ENCODE measurements at regions not wholly inside any gene's neighbourhood (a gene's known extent, or its start where the extent isn't known, plus 50 kb on each side); places are given as distances from the start of the nearest gene placed in this dataset.

DNA sequence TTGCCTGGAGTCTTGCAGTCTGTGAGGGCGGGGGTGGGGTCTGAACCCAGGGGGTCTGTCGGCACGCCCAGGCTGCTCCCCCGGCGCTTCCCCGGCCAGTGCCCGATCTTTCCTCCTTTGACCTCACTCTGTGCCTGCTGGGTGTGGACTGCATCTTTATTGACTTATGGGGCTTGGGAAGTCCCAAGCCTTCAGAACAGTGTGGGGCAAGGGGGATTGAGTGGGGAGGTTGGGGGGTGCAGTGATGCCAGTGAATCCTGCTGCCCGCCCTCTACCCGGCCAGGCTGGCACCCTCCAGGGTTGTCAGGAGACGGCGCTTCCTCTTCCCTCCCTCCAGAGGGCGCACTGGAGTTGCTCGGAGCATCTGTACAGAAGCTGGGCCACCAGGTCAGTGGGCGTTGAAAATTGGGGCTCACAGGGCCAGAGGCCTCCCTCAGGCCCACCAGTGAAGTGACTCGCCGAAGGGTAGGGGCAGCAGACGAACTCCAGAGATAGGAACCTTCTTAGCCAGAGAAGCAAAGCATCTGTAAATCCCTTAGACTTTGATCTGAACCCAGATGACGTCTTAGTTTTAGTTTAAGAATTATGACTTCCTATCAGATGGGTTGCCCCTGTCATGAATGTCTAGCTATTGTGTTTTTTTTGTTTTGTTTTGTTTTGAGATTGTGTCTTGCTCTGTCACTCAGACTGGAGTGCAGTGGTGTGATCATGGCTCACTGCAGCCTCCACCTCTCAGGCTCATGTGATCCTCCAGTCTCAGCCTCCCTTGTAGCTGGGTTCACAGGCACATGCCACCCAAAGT, 184.8 kb upstream of the CIBAR2 start:
- peak overlapping the region; percentile 16 for H3K27ac Mint-ChIP-seq (ENCODE audit: unreplicated experiment)
- TF ChIP-seq, protein P1, sequence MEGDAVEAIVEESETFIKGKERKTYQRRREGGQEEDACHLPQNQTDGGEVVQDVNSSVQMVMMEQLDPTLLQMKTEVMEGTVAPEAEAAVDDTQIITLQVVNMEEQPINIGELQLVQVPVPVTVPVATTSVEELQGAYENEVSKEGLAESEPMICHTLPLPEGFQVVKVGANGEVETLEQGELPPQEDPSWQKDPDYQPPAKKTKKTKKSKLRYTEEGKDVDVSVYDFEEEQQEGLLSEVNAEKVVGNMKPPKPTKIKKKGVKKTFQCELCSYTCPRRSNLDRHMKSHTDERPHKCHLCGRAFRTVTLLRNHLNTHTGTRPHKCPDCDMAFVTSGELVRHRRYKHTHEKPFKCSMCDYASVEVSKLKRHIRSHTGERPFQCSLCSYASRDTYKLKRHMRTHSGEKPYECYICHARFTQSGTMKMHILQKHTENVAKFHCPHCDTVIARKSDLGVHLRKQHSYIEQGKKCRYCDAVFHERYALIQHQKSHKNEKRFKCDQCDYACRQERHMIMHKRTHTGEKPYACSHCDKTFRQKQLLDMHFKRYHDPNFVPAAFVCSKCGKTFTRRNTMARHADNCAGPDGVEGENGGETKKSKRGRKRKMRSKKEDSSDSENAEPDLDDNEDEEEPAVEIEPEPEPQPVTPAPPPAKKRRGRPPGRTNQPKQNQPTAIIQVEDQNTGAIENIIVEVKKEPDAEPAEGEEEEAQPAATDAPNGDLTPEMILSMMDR (IDR thresholded peaks at IDR 0.05; ENCODE audit: insufficient read depth, low read depth, low read length): peak; percentile 46
- no peak for TF ChIP-seq EZH2 (IDR thresholded peaks at IDR 0.05; ENCODE audit: insufficient read depth, low read length)
- FAIRE-seq (no peak), DNase-seq (ENCODE audit: low read depth) (no peak)
- peaks cover 6% of the 10 kb centered on the region for H3K4me1 Mint-ChIP-seq (ENCODE audit: low read depth, unreplicated experiment)
- no peaks in the 10 kb centered on the region for H3K9me3 ChIP-seq (ENCODE audit: insufficient read depth, low read depth, low read length)
- H3K4me2 ChIP-seq (ENCODE audit: low read length): no peak overlapping the region
- H3K4me3 Mint-ChIP-seq (ENCODE audit: unreplicated experiment): no peak overlapping the region
- H3K27me3 ChIP-seq (ENCODE audit: insufficient read depth, low read length): no peaks in the 10 kb centered on the region
- no peak overlapping the region for H3K27ac ChIP-seq (ENCODE audit: low read depth, low read length)
- peaks cover 18% of the 10 kb centered on the region for H3K27me3 Mint-ChIP-seq (ENCODE audit: low read depth, unreplicated experiment)
- H3K79me2 ChIP-seq (ENCODE audit: insufficient read depth, low read length): no peaks in the 10 kb centered on the region
- H3K9me3 Mint-ChIP-seq (ENCODE audit: unreplicated experiment): no peaks in the 10 kb centered on the region
- no peak overlapping the region for H3K9ac ChIP-seq (ENCODE audit: low read length)
- H3K4me1 ChIP-seq (ENCODE audit: insufficient read depth, low read length): peaks cover 13% of the 10 kb centered on the region
- no peaks in the 10 kb centered on the region for H3K36me3 Mint-ChIP-seq (ENCODE audit: low read depth, unreplicated experiment)
- no peak overlapping the region for H3K4me3 ChIP-seq (ENCODE audit: insufficient read depth, low read depth, low read length)
- no peaks in the 10 kb centered on the region for H3K36me3 ChIP-seq (ENCODE audit: insufficient read depth, low read length)
- H4K20me1 ChIP-seq (ENCODE audit: insufficient read depth, low read length): peaks cover 77% of the 10 kb centered on the region
- no peak overlapping the region for H2AFZ ChIP-seq (ENCODE audit: low read depth, low read length)

DNA sequence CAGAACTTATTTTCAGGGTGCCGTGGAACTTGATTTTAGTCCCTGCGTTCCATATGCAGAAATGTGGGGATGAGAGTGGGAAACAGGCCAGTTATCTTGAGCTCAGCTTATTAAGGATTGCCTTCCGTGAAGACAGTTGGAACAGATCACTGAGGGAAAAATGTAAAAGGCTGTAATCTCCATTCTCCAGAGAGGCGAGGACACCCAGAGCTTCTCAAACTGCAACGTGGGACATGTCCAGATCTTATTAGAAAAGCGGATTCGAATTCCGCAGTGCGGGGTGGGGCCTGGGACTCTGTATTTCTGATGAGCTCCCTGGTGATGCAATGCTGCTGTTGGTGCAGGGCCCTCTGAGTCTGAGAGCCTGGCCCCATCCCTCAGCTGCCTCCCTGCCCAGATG, 185.6 kb upstream of the CIBAR2 start:
- Mint-ChIP-seq H3K4me1 (ENCODE audit: low read depth, unreplicated experiment) (peaks cover 7% of the 10 kb centered on the region), H3K36me3 (ENCODE audit: low read depth, unreplicated experiment) (no peaks in the 10 kb centered on the region), H3K27ac (ENCODE audit: unreplicated experiment) (no peak overlapping the region), H3K9me3 (ENCODE audit: unreplicated experiment) (no peaks in the 10 kb centered on the region), H3K4me3 (ENCODE audit: unreplicated experiment) (no peak overlapping the region), H3K27me3 (ENCODE audit: low read depth, unreplicated experiment) (peaks cover 17% of the 10 kb centered on the region)
- Histone ChIP-seq H3K27ac (ENCODE audit: low read depth, low read length) (no peak overlapping the region), H3K27me3 (ENCODE audit: insufficient read depth, low read length) (no peaks in the 10 kb centered on the region), H2AFZ (ENCODE audit: low read depth, low read length) (no peak overlapping the region), H3K9me3 (ENCODE audit: insufficient read depth, low read depth, low read length) (no peaks in the 10 kb centered on the region), H3K79me2 (ENCODE audit: insufficient read depth, low read length) (no peaks in the 10 kb centered on the region), H3K36me3 (ENCODE audit: insufficient read depth, low read length) (no peaks in the 10 kb centered on the region), H3K4me1 (ENCODE audit: insufficient read depth, low read length) (peaks cover 21% of the 10 kb centered on the region), H3K4me3 (ENCODE audit: insufficient read depth, low read depth, low read length) (no peak overlapping the region), H3K9ac (ENCODE audit: low read length) (no peak overlapping the region), H3K4me2 (ENCODE audit: low read length) (no peak overlapping the region), H4K20me1 (ENCODE audit: insufficient read depth, low read length) (peaks cover 81% of the 10 kb centered on the region)
- DNase-seq (ENCODE audit: low read depth) (no peak), FAIRE-seq (no peak)
- no peak for TF ChIP-seq EZH2 (IDR thresholded peaks at IDR 0.05; ENCODE audit: insufficient read depth, low read length)
- TF ChIP-seq, protein P1 (IDR thresholded peaks at IDR 0.05; ENCODE audit: insufficient read depth, low read depth, low read length): no peak

DNA sequence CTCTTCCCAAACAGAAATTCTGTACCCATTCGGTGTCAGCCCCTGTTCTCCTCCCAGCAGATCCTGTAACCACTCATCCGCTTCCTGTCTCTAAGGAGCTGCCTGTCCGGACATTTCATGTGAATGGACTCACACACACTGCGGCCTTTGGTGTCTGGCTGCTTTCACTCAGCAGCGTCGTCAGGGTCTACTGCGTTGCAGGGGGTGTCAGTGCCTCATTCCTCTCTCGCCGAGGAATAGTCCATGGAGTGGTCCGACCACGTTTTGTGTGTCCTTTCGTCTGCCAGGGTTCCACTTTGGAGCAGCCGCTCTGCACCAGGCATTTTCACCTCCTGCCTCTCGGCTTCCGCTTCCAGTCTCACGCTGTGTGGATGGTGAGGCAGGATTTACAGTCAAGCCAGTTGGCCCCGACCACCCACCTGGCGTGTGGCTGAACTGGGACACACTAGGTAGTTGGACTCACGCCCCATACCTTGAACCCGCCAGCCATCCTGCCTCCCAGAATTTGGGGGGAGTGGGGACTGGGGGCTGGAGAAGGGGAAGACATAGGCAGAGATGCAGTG, 188.2 kb upstream of the CIBAR2 start:
- no peak overlapping the region for H3K27ac ChIP-seq (ENCODE audit: low read depth, low read length)

More for the DNA sequence above, 188.2 kb upstream of the CIBAR2 start:
- peaks cover 82% of the 10 kb centered on the region for H4K20me1 ChIP-seq (ENCODE audit: insufficient read depth, low read length)
- no peaks in the 10 kb centered on the region for H3K36me3 ChIP-seq (ENCODE audit: insufficient read depth, low read length)
- no peaks in the 10 kb centered on the region for H3K9me3 Mint-ChIP-seq (ENCODE audit: unreplicated experiment)
- no peak overlapping the region for H3K4me3 ChIP-seq (ENCODE audit: insufficient read depth, low read depth, low read length)
- no peak overlapping the region for H3K9ac ChIP-seq (ENCODE audit: low read length)
- DNase-seq (ENCODE audit: low read depth): no peak
- no peak overlapping the region for H3K27ac Mint-ChIP-seq (ENCODE audit: unreplicated experiment)
- peaks cover 7% of the 10 kb centered on the region for H3K4me1 Mint-ChIP-seq (ENCODE audit: low read depth, unreplicated experiment)
- peak overlapping the region; percentile 20 for H3K4me2 ChIP-seq (ENCODE audit: low read length)
- no peaks in the 10 kb centered on the region for H3K36me3 Mint-ChIP-seq (ENCODE audit: low read depth, unreplicated experiment)
- no peak for FAIRE-seq
- no peak overlapping the region for H3K4me3 Mint-ChIP-seq (ENCODE audit: unreplicated experiment)
- peaks cover 2% of the 10 kb centered on the region for H3K79me2 ChIP-seq (ENCODE audit: insufficient read depth, low read length)
- H3K9me3 ChIP-seq (ENCODE audit: insufficient read depth, low read depth, low read length): no peaks in the 10 kb centered on the region
- H2AFZ ChIP-seq (ENCODE audit: low read depth, low read length): no peak overlapping the region
- H3K4me1 ChIP-seq (ENCODE audit: insufficient read depth, low read length): peaks cover 24% of the 10 kb centered on the region
- H3K27me3 Mint-ChIP-seq (ENCODE audit: low read depth, unreplicated experiment): peaks cover 8% of the 10 kb centered on the region
- no peaks in the 10 kb centered on the region for H3K27me3 ChIP-seq (ENCODE audit: insufficient read depth, low read length)
- TF ChIP-seq EZH2 (IDR thresholded peaks at IDR 0.05; ENCODE audit: insufficient read depth, low read length): no peak
- TF ChIP-seq, protein P1 (IDR thresholded peaks at IDR 0.05; ENCODE audit: insufficient read depth, low read depth, low read length): no peak
